ENCODE measurements at regions not wholly inside any gene's neighbourhood (a gene's known extent, or its start where the extent isn't known, plus 50 kb on each side); places are given as distances from the start of the nearest gene placed in this dataset.

- no peak for TF ChIP-seq EZH2phosphoT487 (IDR thresholded peaks at IDR 0.05; ENCODE audit: low read length)
- TF ChIP-seq CTCF (IDR thresholded peaks at IDR 0.05; ENCODE audit: low read length) = no peak
- no peak for TF ChIP-seq EZH2 (optimal IDR thresholded peaks at IDR 0.05; ENCODE audit: low read depth, low read length)
Measured at GRCh38 chr2:236841389-236841788, 244.3 kb upstream of the COPS8 start.
